ENCODE measurements at regions not wholly inside any gene's neighbourhood (a gene's known extent, or its start where the extent isn't known, plus 50 kb on each side); places are given as distances from the start of the nearest gene placed in this dataset.
"Not testable (repeated sequence)": the region's sequence is repeated elsewhere in the genome, so short reads cannot be mapped to it uniquely, and the experiment has no call there.

DNA sequence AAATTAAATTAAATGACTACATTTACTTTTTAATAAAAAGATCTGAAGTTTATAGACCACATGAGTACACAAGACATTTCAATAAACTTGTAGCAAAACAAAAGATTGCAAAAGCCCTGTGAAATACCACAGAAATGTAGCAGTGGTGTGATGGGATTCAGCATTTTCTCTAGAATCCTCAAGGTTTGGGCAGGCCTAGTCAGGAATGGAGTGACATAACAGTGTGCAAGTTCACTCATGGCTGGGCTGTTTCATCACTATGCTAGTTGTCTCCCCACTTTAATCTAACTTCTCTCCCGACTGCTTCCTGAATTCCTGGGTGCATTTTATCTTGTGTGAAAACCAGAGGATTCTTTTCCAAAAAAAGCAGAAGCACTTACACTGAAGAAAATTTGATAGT lies 1089.9 kb upstream of the DDX18 start:
- no peak overlapping the region for H3K27ac Mint-ChIP-seq
- H3K4me1 Mint-ChIP-seq = no peaks in the 10 kb centered on the region
- DNase-seq (no peak), ATAC-seq (no peak)
- peaks cover 3% of the 10 kb centered on the region for H3K9me3 Mint-ChIP-seq
- no peaks in the 10 kb centered on the region for H3K27me3 Mint-ChIP-seq
- no peak overlapping the region for H3K4me3 Mint-ChIP-seq
- H3K36me3 Mint-ChIP-seq (ENCODE audit: low read depth) = no peaks in the 10 kb centered on the region

DNA sequence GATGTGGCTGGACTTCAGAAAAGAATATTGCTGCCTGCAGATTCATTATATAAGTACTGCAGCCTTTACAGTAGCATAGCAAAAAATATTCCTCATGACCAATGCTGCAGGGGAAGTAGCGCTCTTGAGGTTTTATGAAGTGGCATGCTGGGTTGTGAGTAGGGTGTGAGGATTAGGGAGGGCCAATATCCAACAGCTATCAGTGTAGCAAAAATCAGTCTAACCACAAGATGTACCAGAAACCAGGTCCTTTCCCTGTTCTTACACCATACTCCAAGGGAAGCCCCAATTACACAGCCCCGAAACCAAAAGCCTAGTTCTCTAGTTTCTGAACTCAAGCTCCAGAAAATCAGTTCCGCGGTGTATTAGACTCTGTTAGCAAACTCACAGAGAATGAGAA lies 1082.2 kb upstream of the DDX18 start:
- Mint-ChIP-seq H3K27me3 (no peaks in the 10 kb centered on the region), H3K9me3 (no peaks in the 10 kb centered on the region), H3K27ac (no peak overlapping the region), H3K36me3 (ENCODE audit: low read depth) (no peaks in the 10 kb centered on the region), H3K4me1 (no peaks in the 10 kb centered on the region), H3K4me3 (no peak overlapping the region)
- DNase-seq (no peak), ATAC-seq (no peak)

DNA sequence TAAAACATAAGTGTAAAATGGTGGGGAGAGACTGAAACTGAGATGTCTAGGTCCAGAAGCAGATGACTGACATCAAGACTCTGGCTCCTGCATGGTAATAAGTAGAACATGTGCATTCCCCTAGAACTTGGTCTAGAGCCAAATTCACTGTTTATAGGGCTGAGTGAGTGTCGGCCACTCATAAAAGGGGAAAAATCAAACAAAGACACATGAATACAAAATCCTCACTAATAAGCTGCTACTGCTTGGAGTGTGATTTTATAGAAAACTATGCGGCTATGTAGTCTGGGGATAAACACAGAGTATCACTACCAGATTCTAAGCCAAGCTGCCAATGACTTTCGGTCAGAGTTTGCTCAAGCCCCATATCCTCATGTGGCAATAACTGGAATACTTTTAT lies 1080.8 kb upstream of the DDX18 start:
- Mint-ChIP-seq H3K36me3 (ENCODE audit: low read depth) (no peaks in the 10 kb centered on the region), H3K4me1 (no peaks in the 10 kb centered on the region), H3K4me3 (no peak overlapping the region), H3K9me3 (no peaks in the 10 kb centered on the region), H3K27me3 (no peaks in the 10 kb centered on the region), H3K27ac (no peak overlapping the region)
- ATAC-seq (no peak), DNase-seq (no peak)

DNA sequence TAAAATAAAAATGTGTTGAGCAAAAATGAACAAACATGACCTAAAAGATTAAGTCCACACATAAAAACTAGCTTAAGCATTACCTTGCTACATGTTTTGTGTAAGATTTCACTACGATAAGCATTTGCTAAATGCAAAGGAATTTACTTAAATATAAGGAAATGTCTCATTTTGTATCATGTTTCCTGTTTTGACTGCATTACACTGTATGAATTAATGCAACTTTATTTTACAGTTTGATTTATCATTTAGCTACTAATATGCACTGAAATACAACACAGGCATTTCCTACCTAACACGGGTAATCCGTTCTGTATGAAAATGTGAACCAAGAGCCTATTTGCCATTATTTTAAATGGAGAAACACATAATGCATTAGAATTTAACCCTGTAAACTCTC lies 1076.5 kb upstream of the DDX18 start:
- H3K27ac Mint-ChIP-seq = no peak overlapping the region
- DNase-seq (no peak), ATAC-seq (no peak)
- no peaks in the 10 kb centered on the region for H3K27me3 Mint-ChIP-seq
- H3K4me1 Mint-ChIP-seq = no peaks in the 10 kb centered on the region
- no peaks in the 10 kb centered on the region for H3K36me3 Mint-ChIP-seq (ENCODE audit: low read depth)
- H3K9me3 Mint-ChIP-seq = no peaks in the 10 kb centered on the region
- H3K4me3 Mint-ChIP-seq = no peak overlapping the region

DNA sequence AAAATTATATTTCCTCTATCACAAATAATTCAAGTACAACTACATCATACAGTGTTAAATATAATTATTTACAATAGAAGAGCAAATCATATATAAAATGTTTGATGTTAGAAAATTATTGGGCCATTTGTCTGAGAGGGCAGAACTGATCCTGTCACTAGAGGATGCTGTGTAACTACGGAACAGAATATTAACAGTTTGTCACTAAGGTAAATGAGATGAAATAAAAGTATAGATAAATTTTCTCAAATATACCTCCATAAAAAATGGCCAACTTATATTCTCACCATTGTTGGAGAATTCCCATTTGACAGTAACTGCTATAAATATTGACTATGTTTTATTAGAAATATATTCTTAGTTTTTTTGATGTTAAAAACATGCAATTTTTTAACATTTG lies 1067.4 kb upstream of the DDX18 start:
- Mint-ChIP-seq H3K27me3 (no peaks in the 10 kb centered on the region), H3K36me3 (ENCODE audit: low read depth) (no peaks in the 10 kb centered on the region), H3K4me3 (no peak overlapping the region), H3K27ac (no peak overlapping the region), H3K4me1 (no peaks in the 10 kb centered on the region), H3K9me3 (peaks cover 13% of the 10 kb centered on the region)
- DNase-seq (no peak), ATAC-seq (no peak)

DNA sequence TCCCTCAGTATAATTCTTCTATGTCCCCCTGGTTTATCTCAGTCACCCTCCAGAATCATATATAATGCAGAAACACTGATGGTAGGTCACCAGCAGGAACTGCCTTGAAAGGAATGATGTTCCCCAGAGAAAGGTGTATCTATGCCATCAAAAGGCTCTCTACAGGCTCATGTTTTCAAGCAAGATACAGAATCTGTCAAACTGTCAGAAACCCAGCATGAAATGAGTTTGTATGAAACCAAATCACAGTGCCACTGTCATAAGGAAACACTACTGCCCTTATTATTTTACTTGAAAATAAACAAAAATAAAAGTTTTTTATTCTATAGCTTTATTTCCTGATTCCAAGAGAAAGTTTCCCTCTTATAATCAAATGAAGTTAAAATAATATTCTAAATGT lies 1064.5 kb upstream of the DDX18 start:
- no peak overlapping the region for H3K4me3 Mint-ChIP-seq
- H3K36me3 Mint-ChIP-seq (ENCODE audit: low read depth) = no peaks in the 10 kb centered on the region
- no peak overlapping the region for H3K27ac Mint-ChIP-seq
- H3K27me3 Mint-ChIP-seq = no peaks in the 10 kb centered on the region
- ATAC-seq (no peak), DNase-seq (no peak)
- no peaks in the 10 kb centered on the region for H3K4me1 Mint-ChIP-seq
- H3K9me3 Mint-ChIP-seq = peaks cover 7% of the 10 kb centered on the region

DNA sequence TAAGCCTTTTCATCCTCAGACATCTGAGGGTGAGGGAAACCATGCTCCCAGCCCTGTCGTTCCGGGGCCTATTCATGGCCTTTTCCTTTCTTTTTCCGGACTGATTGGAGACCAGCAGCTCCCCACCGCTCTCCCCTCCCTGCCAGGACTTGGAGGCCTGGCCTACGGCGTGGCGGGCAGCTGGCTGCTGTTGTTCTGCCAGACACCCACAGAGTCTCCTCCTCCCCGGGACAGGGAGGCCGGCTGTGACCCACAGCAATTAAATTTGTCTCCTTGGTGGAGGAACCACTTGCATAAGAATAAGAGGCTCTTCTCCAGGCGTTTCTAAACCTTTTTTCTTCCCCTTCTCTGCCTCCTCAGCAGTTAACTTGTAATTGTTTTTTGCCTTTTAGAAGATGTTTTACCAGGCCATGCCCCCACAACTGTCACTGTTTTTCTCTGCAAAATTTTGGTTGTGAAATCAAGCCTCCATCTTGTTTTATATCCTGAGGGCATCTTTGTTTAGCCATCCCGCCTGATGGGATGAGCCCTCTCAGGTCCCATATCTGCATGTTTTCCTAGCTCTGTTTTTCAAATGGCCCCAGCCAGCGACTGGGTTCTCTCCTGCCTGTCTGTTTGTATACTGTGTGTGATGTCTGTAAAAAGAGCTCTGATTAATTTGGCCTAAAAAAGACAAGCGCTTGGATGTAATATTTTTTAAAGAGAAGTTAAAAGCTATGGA lies 1060.0 kb upstream of the DDX18 start:
- H3K4me1 Mint-ChIP-seq = no peaks in the 10 kb centered on the region
- H3K9me3 Mint-ChIP-seq = peaks cover 7% of the 10 kb centered on the region
- ATAC-seq (no peak), DNase-seq (no peak)
- H3K27ac Mint-ChIP-seq = no peak overlapping the region
- no peaks in the 10 kb centered on the region for H3K27me3 Mint-ChIP-seq
- H3K4me3 Mint-ChIP-seq = no peak overlapping the region
- no peaks in the 10 kb centered on the region for H3K36me3 Mint-ChIP-seq (ENCODE audit: low read depth)

DNA sequence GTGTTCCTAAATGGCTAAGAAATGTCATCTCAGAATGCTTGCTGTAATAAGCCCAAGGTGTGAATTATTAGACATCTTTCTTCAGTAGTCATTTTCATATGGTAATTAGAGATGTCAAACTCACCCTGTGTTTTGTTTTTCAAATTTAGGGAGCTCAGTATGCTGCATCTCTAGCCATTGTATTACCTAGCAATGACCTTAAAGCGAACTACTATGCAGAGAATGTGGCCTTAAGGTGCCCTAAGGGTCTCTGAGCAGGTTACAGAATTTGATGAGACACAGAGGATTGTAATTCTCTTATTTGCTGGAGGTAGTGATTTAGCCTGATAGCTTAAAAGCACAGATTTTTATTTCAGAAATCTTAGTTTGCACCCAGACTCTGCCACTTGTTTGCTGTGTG lies 1052.6 kb upstream of the DDX18 start:
- ATAC-seq (no peak), DNase-seq (no peak)
- H3K4me3 Mint-ChIP-seq = no peak overlapping the region
- H3K27ac Mint-ChIP-seq = no peak overlapping the region
- H3K36me3 Mint-ChIP-seq (ENCODE audit: low read depth) = no peaks in the 10 kb centered on the region
- H3K4me1 Mint-ChIP-seq = no peaks in the 10 kb centered on the region
- peaks cover 7% of the 10 kb centered on the region for H3K9me3 Mint-ChIP-seq
- H3K27me3 Mint-ChIP-seq = no peaks in the 10 kb centered on the region

DNA sequence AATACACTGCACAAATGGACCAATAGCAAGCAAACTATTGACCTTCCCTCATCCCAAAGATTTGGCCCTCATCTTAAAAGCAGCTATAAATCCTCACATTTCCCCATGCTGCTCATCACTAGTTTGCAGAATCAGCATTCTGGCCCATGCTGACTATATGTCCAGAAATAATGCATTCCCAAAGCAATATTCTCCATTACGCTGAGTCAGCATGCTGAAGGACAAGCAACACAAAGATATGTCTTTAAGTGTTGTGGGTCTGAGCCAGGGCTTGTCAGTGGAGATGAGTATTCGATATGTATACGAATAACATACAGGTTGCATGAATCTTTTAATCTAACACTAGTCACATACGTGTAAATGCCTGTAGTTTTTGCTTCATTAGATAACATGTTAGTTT lies 1045.0 kb upstream of the DDX18 start:
- no peaks in the 10 kb centered on the region for H3K36me3 Mint-ChIP-seq (ENCODE audit: low read depth)
- no peak overlapping the region for H3K4me3 Mint-ChIP-seq
- no peaks in the 10 kb centered on the region for H3K27me3 Mint-ChIP-seq
- peaks cover 18% of the 10 kb centered on the region for H3K9me3 Mint-ChIP-seq
- no peaks in the 10 kb centered on the region for H3K4me1 Mint-ChIP-seq
- DNase-seq (no peak), ATAC-seq (no peak)
- H3K27ac Mint-ChIP-seq = no peak overlapping the region

DNA sequence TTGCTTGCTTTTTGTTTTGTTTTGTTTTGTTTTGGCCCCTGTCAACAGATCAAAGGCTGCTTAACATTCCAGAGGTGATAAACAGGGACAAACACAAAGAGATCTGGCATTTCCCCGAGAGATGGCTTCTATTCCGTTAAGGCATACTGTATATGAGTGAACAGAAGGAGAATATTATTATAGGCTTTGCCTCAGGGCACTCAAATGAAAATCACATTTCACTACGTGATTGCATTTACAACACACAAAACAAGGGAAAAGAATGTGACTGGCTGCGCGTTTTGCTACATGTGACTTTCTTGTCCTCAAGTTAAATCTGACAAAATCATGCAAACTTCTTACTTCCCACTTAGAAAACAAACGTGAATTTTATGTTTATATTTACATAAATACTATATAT lies 1037.9 kb upstream of the DDX18 start:
- DNase-seq (no peak), ATAC-seq (no peak)
- Mint-ChIP-seq H3K27ac (no peak overlapping the region), H3K27me3 (no peaks in the 10 kb centered on the region), H3K4me1 (no peaks in the 10 kb centered on the region), H3K36me3 (ENCODE audit: low read depth) (no peaks in the 10 kb centered on the region), H3K9me3 (peaks cover 13% of the 10 kb centered on the region), H3K4me3 (no peak overlapping the region)

DNA sequence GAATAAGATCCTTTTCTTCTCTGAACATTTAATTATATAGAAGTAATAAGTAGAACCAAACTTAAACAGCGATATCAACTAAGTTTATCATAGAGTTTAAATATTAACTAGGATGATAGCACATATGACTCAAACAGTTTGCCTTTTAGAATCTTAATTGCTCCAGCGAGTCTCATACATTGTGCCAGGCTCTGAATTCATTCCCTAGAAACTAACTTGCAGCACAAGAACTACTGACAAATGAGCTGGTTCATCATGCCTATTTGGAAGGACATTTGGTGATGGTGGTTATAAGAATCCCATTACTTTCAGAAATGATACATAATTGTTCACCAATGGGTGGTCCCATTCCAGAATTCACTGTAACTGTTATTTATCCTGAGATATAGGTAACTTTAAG lies 1026.6 kb upstream of the DDX18 start:
- Mint-ChIP-seq H3K36me3 (ENCODE audit: low read depth) (no peaks in the 10 kb centered on the region), H3K4me1 (no peaks in the 10 kb centered on the region), H3K27me3 (no peaks in the 10 kb centered on the region), H3K4me3 (no peak overlapping the region), H3K27ac (no peak overlapping the region), H3K9me3 (no peaks in the 10 kb centered on the region)
- no peak for DNase-seq
- no peak for ATAC-seq

DNA sequence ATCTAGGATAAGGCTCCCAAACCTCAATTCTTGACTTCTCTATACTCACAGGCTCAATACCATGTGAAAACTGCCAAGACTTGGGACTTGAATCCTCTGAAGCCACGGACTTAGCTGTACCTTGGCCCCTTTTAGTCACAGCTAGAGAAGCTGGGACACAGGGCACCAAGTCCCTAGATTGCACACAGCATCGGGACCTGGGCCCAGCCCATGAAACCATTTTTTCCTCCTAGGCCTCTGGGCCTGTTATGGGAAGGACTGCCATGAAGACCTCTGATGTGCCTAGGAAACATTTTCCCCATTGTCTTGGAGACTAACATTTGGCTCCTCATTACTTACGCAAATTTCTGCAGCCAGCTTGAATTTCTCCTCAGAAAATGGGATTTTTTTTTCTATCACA lies 1011.8 kb upstream of the DDX18 start:
- no peak overlapping the region for H3K27ac Mint-ChIP-seq
- H3K27me3 Mint-ChIP-seq = no peaks in the 10 kb centered on the region
- no peaks in the 10 kb centered on the region for H3K36me3 Mint-ChIP-seq (ENCODE audit: low read depth)
- peaks cover 35% of the 10 kb centered on the region for H3K9me3 Mint-ChIP-seq
- DNase-seq = no peak
- no peak overlapping the region for H3K4me3 Mint-ChIP-seq
- ATAC-seq = no peak
- H3K4me1 Mint-ChIP-seq = no peaks in the 10 kb centered on the region

DNA sequence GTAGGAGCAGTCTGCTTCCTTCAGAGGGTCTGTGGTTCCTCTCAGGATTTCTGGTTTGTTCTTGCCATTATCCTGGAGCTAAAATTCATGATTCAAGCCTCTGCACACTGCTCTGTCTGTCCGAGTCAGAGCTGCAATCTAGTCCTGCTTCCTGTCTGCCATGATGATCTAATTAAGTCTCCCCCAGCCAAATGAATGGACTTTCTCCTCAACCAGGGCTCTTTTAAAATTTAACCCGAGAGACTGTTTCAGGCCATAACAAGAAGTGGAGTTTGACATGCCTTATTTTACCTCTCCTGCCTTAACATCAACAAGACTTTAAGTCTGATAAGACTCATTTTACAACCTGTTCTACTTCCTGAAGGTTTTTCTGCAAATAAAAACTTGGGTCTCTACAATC lies 1009.6 kb upstream of the DDX18 start:
- Mint-ChIP-seq H3K4me1 (no peaks in the 10 kb centered on the region), H3K27ac (no peak overlapping the region), H3K4me3 (no peak overlapping the region), H3K9me3 (peaks cover 30% of the 10 kb centered on the region), H3K36me3 (ENCODE audit: low read depth) (no peaks in the 10 kb centered on the region), H3K27me3 (no peaks in the 10 kb centered on the region)
- DNase-seq (no peak), ATAC-seq (no peak)

DNA sequence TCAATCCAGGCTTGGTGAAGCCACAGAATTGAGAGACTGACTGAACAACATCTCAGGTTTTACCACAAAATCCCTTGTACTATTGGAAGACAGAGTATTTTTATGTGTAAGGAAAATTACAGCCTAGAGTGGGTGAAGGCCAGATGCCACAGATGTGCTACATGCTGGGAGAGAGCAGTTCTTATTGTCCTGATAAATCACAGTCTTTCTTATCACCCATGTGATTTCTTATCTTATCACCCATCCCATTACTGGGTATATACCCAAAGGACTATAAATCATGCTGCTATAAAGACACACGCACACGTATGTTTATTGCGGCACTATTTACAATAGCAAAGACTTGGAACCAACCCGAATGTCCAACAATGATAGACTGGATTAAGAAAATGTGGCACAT lies 1008.0 kb upstream of the DDX18 start:
- ATAC-seq; H3K27me3 Mint-ChIP-seq; H3K4me1 Mint-ChIP-seq; H3K36me3 Mint-ChIP-seq (ENCODE audit: low read depth); DNase-seq; H3K27ac Mint-ChIP-seq; H3K4me3 Mint-ChIP-seq: not testable (repeated sequence)
- H3K9me3 Mint-ChIP-seq = peaks cover 29% of the 10 kb centered on the region

DNA sequence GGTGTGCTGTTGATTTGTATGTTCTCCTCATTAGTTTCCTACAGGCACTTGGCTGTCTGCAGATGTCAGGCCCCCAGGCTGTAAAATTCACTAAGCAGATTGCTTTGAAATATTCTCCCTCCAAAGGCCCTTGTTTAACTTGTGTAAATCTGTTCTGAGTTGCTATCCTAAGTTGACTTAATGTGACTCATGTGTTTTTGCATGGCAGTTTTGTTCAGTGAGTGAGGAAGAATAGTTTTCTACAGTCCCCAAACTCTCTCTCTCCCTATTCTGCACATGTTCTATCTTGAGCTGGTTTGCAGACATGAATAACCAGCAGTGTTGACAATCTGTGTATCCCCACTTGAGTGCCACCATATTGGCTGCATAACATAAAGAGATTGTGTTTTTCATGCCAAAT lies 1005.4 kb upstream of the DDX18 start:
- Mint-ChIP-seq H3K27ac (no peak overlapping the region), H3K36me3 (ENCODE audit: low read depth) (no peaks in the 10 kb centered on the region), H3K4me1 (no peaks in the 10 kb centered on the region), H3K9me3 (peaks cover 19% of the 10 kb centered on the region), H3K27me3 (no peaks in the 10 kb centered on the region), H3K4me3 (no peak overlapping the region)
- ATAC-seq = no peak
- DNase-seq = no peak

DNA sequence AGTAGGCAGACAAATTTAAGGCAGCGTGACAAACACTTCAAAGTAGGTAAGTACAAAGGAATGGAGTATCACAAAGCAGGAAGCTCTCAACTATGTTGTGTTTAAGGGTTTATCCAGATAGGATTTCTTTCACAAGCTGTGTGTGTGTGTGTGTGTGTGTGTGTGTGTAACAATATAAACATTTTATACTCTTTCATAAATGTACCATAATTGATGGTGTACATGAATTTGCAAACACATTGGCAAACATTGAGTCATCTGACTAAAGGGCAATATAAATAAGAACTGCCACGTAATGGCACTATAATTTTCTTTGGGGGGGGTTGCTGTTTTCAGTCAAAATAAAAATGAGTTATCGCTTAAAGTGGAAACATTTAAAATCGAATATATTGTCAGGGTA lies 1004.4 kb upstream of the DDX18 start:
- H3K4me3 Mint-ChIP-seq = no peak overlapping the region
- no peaks in the 10 kb centered on the region for H3K27me3 Mint-ChIP-seq
- H3K27ac Mint-ChIP-seq = no peak overlapping the region
- DNase-seq = no peak
- ATAC-seq = no peak
- no peaks in the 10 kb centered on the region for H3K4me1 Mint-ChIP-seq
- peaks cover 10% of the 10 kb centered on the region for H3K9me3 Mint-ChIP-seq
- H3K36me3 Mint-ChIP-seq (ENCODE audit: low read depth) = no peaks in the 10 kb centered on the region
